ENCODE measurements at regions not wholly inside any gene's neighbourhood (a gene's known extent, or its start where the extent isn't known, plus 50 kb on each side); places are given as distances from the start of the nearest gene placed in this dataset.

GRCh38 chrX:5526191-5526590 lies 702.5 kb downstream of the NLGN4X start:
- no peak for DNase-seq

GRCh38 chrX:5490786-5491563 lies 737.7 kb downstream of the NLGN4X start:
- DNase-seq, result no peak

- DNase-seq, result no peak
Observed at GRCh38 chrX:5474282-5474681, 754.4 kb downstream of the NLGN4X start.

GRCh38 chrX:5458300-5458842 lies 770.3 kb downstream of the NLGN4X start:
- peak; percentile 5 to 37 for DNase-seq

- DNase-seq, result no peak
Observed at GRCh38 chrX:5449323-5449722, 779.3 kb downstream of the NLGN4X start.

DNA sequence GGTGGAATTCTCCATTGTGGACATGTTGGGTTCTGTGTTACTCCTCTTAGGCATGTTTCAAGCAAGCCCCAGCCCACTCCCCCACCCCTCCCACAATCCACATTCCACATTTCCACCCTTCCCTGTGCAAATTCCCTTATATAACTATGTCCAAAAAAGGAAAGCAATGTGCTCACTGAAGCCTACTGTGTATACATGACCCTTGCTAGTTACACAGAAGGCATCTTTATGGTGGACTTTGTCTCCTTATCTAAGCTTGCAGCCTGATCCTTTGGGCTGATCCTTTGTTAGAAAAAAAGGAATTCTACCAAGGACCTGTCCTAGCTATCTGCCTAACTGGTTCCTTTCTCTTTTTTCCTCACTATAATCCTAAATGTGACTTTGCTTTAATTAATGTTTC lies 796.8 kb downstream of the NLGN4X start:
- DNase-seq, result no peak

DNA sequence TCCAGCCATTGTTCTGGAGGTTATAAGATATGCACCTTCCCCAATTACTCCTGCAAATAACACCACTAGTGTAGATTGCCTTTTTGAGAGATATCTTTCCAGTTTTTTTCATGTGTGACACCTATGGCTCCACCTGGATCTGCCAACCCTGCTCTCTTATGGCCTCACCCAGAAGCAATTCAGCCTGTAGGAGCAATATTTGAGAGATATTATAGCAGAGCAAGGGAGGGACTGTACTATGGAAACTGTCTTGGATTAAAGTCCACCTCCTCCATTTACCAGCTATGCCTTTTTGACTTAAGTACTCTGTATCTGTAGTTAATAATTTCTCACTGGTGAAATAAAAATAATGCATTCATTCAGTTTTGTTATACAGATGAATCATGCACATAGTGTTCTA lies 803.5 kb downstream of the NLGN4X start:
- no peak for DNase-seq

DNA sequence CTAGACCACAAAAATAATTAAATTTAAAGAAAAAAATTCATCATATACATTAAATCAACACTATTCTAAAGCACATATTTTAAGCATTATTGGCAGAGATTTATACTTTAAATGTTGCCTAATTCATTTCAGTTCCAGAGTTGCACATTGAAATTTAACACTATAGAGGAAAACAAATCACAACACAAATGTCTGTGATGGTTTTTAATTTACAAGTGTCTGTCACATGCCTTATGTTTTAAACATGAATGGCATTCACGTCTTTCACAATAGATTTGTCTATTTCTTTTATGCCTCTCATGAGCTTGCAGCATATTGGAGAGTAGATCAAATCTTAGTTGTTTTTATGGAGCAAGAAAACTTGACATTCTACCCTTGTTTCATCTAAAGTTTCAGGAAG lies 811.3 kb downstream of the NLGN4X start:
- DNase-seq, result no peak

DNA sequence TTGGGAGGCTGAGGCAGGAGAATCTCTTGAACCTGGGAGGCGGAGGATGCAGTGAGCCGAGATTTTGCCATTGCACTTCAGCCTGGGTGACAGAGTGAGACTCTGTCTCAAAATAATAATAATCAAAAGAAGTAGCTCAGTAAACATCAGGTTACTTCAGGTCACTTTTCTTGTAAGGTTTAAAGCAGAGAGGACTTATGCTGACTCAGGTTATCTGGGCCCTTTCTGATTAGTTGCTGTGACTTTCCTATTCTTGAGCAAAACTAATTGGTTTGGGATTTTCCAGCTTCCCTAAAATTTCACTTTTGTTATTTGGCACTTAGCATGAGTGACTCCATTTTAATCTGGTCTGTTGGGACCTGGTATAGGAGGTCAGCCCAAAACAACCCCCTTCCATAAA lies 812.9 kb downstream of the NLGN4X start:
- DNase-seq, result no peak

DNA sequence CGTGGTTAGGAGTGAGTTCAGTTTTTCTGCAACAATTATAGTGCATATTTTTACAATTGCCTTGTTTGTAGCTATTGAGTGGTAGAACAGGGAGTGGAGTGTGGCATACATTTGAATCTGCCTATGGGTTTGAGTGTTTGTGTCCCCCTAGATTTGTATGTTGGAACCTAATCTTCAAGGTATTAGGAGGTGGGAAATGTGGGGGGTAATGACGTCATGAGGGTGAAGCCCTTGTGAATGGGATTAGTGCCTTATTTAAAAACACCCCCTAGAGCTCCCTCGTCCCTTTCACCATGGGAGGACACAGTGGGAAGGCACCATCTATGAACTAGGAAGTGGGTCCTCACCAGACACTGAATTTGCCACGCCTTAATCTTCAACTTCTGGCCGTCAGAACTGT lies 819.6 kb downstream of the NLGN4X start:
- no peak for DNase-seq

GRCh38 chrX:5402461-5402860 lies 826.2 kb downstream of the NLGN4X start:
- DNase-seq, result no peak

DNA sequence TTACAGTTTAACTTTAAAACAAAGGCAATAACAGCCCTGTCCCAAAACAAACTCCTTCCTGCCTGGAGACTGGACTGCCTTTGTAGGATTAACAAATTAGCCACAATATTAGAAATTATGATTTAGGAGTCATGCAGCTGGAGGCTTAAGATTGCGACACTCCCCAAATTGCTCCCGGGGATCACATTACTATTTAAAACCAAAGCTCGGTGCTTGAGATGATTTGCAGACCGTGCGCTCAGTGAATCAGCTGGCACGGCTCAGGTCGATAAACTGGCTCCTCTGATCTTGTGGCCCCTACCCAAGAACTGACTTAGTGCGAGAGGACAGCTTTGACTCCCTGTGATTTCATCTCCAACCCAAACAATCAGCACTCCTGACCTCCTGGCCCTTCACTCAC lies 829.3 kb downstream of the NLGN4X start:
- DNase-seq, result peak; percentile 50 to 82

- no peak for DNase-seq
Observed at GRCh38 chrX:5397409-5397808, 831.3 kb downstream of the NLGN4X start.

DNA sequence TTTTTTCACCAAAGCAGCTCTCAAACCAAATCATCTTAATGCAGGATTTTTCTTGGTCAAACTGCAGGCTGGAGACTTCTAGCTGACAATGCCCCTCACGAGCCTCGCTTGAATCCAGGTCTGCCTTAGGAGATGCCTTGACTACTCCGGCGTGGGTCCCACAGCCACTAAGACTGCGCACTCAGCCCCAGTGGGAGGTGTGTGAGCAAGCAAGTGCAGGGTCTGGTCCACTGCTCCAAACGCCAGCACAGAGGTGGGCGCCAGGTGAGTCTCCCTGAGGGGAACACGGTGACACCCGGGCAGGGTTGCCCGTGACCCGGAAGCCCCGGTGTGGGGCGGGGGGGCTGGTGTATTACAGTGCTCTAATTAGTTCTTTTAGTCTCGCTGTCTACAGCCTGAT lies 838.3 kb downstream of the NLGN4X start:
- DNase-seq, result no peak

DNA sequence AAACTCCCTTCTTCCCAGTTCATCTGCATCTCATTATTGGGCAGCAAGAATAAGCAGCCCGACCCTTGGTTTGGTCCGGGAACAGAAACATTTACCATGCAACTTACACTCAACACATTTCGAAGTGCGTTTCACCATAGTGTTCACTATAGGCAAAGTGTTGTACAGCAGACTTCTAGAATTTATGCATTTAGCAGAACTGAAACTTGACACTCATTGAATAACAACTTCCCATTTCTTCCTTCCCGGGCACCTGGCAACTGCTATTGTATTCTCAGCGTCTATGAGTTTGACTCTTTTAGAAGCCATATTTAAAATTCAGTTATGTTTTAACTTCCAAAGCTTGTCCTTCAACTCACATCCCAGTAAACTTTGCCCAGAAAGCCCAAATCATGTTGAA lies 840.6 kb downstream of the NLGN4X start:
- no peak for DNase-seq

- DNase-seq, result no peak
Observed at GRCh38 chrX:5380426-5380825, 848.2 kb downstream of the NLGN4X start.

DNA sequence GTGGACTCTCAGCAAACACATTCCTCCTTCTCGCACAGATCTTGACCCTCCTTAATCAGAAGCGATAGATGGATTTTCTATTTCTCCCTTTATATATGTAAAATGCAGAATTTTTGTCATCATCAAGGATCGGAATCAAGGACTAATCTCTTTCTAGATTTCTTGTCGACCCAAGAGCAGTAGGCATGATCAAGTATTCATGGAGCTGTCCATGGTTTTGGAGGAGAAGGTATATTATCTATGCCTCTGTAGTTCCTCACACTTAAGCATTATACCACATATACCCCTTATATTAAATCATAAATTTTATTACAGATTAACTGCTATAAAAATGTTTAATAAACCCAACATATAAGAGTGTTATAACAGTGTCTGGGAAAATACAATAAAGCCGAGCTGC lies 886.8 kb downstream of the NLGN4X start:
- no peak for DNase-seq

GRCh38 chrX:5337160-5337559 lies 891.5 kb downstream of the NLGN4X start:
- DNase-seq, result no peak

DNA sequence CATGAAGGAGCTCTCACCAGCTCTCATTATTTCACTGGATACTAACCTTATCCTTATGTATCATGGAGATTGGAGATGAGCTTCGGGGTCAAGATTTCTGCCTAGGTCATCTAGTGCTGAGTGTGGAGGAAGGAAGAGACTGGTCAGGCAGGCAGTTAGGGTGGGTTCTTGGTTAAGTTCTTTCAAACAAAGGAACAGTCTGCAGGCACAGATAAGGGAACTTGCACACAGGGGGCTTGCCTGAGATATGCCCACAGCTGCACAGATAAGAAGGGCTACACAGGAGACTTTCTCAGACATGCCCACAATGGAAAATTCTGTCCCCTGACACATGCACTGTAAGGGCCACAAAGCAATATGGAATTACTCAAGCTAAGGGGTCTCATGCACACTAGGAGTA lies 904.1 kb downstream of the NLGN4X start:
- DNase-seq, result no peak

DNA sequence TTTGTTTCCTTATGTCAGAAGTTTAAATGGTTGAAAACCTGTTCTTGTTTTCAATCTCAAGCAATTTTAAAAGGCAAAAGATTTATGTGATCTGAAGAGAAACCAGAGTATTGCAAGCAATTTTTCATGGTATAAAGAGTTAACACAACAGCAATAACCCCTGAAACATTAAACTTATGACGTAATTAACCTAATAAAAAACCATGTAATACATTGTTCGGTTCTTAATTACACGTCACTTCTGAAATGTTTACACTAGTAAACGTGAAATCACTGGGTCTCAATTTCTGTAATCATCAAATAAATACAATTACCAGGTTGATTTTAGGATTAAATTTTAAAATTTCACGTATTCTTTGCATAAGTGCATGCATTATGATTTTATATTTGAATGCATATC lies 914.5 kb downstream of the NLGN4X start:
- no peak for DNase-seq

DNA sequence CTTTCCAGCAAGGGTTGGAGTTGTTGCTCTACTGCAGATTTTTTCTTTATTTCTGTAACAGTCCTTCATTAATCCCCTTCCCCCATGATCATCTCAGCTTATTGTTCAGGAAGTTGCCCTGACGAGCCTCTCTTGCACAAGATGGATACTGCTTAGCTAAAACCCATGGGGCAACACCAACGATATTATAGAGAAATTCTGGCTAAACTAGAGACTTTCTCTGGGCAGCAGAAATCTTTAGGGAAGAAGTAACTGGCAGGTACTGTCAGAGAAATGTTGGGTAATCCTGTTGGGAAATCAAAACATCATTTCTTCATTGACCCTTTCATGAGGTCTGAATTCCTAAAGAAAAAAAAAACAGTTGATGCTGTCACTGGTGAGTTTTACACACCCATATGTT lies 921.3 kb downstream of the NLGN4X start:
- no peak for DNase-seq

GRCh38 chrX:5306654-5307121 lies 922.0 kb downstream of the NLGN4X start:
- DNase-seq, result no peak

- DNase-seq, result peak in 1 of 2 experiments; percentile 17
Observed at GRCh38 chrX:5305452-5305851, 923.2 kb downstream of the NLGN4X start.

GRCh38 chrX:5295004-5295403 lies 933.7 kb downstream of the NLGN4X start:
- DNase-seq, result no peak

GRCh38 chrX:5290635-5291034 lies 938.0 kb downstream of the NLGN4X start:
- no peak for DNase-seq
